GM19238 (cell line): ENCODE measurements at regions not wholly inside any gene's neighbourhood (a gene's known extent, or its start where the extent isn't known, plus 50 kb on each side); places are given as distances from the start of the nearest gene placed in this dataset.
A peak's percentile ranks its signal among the peaks of the same experiment; 100 is the strongest.
"Not testable (repeated sequence)": the region's sequence is repeated elsewhere in the genome, so short reads cannot be mapped to it uniquely, and the experiment has no call there.

Experiments
- DNase-seq: peaks from one replicate; pipeline ENCODE4 v3.0.0; 2011; ENCODE audit warnings: low spot score; ENCODE audit not compliant: insufficient read length

DNA sequence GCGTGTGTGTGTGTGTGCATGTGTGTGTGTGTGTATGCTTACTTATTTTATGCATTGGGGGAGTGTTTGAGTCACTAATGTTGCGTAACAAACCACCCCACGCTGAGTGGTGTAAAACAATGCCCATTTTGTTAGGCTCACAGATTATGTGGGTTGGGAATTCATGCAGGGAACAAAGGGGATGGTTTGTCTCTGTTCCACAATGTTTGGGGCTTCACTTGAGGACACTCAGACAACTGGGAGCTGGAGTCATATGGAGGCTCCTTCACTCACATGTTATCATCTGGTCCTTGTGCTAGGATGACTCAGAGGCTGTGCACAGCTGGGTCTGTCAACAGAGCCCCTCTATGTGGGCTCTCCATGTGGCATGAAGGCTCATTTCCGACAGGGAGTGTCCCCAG is 51.3 kb upstream of the LARGE1 start:
- no peak for DNase-seq

DNA sequence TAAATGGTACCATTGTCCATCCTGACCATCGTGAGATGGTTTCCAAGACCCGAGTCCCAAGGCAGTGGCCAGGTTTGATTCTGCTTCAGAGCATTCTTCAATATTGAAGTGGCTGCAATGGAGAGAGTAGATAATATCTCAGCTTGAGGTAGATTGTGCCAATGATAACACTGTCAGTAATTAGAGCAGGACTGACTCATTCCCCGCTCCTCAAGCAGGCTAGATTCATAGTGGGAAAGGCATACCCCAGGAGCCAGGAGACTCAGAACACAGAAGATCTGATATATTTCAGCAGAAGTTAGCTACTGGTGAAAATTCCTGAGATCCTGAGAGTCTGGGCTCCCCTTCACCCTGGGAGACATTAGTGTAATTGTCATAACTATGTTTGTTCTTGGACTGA is 55.6 kb upstream of the LARGE1 start:
- no peak for DNase-seq

DNA sequence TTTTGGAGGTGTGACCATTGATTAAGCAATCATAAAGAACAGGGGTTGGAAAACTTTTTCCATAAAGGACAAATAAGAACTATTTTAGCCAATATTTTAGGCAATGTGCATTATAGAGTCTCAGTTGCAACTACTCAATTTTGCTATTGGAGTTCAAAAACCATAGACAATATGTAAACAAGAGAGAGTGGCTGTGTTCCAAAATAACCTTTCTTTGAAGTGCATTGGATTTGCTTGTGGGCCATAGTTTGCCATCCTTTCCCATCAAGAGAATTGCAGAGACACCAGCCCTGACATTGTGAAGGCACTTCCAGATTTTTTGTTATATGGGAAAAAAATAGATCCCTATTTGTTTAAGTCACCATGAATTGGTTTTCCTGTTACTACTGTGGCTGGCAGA is 63.3 kb upstream of the LARGE1 start:
- DNase-seq = no peak

DNA sequence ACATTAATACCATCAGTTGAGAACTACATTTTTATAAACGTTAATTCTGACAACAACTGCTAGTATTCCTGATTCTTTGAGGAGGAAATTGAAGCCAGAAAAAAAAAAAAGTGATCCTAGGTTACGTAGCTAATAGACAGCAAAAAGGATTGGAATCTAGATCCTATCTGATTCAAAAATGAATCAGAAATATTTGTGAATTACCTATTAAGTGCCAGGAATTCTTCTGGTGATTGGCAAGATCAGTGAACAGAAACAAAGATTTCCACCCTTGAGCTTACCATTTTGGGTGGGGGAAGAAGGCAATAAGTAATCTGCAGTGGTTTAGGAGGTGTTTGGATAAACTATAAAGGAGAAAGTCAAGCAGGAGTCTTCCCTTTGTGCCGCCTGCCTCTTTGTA is 63.9 kb upstream of the LARGE1 start:
- DNase-seq = no peak

DNA sequence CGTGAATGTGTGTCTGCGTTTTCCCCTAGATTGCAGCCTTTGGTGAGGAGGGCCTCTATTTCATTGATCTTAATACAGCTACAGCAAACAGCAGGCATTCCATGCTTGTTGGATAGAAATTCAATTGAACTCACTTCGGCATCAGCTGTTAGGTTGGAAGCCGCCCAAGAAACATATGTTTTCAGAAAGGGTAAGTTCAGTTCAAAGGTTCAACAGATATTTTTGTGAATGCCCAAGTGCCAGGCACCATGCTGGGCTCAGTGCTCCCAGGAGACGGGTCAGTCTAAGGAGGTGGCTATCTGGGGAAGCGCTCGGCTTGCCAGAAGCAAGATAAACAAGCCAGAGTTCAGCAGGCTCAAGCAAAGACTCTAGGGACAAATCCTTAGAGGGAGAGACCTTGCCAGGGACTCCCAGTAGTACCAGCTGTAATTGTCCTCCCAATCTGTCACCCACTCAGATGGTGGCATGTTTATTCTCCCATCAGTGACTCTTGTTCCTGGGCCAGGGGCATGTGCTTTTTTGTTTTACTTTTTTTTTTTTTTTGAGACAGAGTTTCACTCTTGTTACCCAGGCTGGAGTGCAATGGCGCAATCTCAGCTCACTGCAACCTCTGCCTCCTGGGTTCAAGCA is 64.5 kb upstream of the LARGE1 start:
- DNase-seq = no peak

DNA sequence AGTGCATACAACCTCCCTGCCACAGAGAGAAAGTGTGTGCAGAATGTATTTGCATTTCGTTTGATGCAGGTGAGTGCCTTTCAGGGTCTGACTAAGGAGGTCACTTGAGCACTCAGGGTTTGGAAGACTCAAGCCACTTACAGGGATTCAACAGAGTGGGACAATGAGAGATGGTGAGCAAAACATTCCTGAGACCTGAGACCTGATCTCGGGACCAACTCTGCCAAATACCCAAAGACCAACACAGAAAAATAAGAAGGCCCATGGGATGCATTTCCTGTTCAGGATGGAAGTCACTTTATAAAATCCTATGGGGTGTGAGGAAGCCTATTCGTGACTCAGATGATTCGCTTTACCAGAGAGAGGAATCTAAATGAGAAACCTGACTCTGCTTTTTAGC is 65.2 kb upstream of the LARGE1 start:
- DNase-seq = no peak

DNA sequence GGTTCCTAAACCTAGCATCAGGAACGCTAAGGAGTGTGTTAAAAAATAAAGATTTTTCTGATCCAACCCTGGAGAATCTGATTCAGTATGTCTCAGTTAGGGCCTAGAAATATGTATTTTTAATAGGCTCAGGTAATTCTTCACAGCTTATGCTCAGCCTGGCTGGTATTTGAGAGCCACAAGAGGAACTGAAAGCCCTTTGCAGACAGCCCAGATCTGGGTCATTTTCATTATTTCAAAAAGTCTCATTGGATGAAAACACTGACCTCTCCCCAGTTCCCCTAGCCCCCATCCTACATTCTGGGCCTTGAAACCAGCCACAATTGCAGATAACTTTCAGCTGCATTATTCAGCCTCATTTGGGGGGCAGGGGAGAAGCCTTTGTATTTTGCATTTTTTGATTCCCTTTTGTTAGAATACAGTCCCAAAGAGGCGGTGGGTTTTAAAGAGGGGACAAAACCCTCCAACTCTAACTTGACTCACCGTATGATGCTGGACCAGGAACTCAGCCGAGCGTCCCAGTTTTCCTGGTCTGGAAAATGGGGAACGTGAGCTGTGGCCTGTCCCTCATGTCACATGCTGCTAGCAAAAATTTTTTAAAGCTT is 66.0 kb upstream of the LARGE1 start:
- DNase-seq = peak; percentile 7

DNA sequence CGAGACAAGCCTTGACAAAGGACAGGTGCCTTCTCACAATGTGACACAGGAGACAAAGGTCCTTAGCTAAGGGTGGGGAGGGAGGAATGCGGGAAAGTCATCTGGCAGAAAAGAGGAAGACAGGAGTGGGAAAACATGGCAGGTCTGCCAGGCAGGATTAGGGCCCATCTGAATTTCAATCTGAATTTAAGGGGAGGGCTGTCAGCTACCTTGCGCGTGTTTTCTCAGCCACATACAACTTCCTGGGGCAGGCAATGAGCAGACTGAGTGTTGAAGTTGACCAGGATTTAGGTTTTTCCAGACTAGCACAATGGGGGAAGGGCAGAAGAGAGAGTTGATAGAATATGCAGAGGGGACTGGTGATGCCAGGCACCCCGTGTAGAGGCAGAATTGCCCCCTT is 66.7 kb upstream of the LARGE1 start:
- no peak for DNase-seq

DNA sequence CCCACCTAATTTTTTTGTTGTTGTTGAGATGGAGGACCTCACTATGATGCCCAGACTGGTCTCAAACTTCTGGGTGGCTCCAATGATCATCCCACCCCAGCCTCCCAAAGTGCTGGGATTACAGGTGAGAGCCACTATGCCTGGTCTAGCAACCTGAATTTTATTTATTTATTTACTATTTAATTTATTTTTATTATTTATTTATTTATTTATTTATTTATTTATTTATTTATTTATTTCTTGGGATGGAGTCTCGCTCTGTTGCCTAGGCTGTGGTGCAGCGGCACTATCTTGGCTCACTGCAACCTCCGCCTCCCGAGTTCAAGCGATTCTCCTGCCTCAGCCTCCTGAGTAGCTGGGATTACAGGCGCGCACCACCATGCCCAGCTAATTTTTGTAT is 69.0 kb upstream of the LARGE1 start:
- not testable (repeated sequence) for DNase-seq

DNA sequence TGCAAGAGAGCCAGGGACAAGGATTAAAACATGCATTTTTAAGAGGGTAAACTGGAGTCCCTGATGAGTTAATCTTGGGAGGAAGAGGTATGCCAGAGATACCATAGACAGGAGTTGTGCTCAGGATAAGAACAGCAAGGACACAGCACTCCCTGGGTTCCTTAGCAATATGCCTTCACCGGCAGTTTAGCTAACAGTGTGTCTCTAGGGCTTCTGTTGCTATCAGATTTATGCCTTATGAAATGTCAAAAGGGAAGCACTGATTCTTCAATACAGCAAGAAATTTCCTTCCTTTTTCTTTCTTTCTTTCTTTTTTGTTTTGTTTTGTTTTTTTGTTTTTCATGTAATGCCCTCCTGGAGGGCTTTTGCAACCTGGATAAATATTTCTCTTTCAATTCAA is 71.3 kb upstream of the LARGE1 start:
- no peak for DNase-seq

DNA sequence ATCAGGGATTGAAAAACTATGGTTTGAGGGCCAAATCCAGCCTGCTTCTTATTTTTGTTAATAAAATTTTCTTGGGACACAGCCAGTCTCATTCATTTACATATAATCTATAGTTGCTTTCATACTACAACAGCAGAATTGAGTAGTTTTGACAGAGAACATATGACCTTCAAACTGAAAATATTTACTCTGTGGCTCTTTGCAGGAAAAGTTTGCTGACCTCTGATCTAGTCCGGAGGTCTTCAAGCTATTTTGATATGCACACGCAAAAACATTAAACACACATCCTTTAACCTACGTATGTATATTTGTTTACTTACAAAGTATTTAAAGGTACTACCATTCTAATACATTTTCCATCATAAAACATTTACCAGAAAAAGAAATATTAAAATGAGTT is 76.5 kb upstream of the LARGE1 start:
- no peak for DNase-seq

DNA sequence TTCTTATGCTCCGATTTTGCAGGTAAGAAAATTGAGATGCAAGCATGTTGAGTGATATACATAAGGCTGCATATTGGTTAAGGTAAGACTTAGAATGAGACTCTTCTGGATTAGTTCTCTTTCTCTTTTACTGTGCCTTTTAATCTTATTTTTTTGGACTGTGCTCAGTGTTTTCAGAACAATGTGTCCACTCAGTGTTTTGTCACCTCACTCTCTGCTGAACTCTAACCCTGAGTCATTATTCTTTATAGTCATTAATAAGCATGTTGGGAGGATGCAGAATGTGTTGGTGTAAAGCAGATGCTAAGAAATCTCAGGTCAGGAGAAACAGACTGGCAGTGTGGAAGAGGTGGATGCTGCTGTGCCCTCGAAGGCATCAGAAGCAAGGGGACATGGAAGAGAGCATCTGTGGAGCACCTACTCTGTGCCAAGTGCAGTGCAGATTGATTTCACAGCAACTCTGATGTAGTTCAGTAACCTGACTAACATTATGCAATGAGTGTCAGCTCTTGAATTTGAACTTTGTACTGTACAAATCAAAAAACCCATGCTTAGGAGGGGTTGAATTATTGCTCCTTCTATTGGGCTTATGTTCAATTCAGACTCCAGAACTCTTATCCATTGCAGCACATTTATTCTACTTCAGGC is 80.7 kb upstream of the LARGE1 start:
- no peak for DNase-seq

DNA sequence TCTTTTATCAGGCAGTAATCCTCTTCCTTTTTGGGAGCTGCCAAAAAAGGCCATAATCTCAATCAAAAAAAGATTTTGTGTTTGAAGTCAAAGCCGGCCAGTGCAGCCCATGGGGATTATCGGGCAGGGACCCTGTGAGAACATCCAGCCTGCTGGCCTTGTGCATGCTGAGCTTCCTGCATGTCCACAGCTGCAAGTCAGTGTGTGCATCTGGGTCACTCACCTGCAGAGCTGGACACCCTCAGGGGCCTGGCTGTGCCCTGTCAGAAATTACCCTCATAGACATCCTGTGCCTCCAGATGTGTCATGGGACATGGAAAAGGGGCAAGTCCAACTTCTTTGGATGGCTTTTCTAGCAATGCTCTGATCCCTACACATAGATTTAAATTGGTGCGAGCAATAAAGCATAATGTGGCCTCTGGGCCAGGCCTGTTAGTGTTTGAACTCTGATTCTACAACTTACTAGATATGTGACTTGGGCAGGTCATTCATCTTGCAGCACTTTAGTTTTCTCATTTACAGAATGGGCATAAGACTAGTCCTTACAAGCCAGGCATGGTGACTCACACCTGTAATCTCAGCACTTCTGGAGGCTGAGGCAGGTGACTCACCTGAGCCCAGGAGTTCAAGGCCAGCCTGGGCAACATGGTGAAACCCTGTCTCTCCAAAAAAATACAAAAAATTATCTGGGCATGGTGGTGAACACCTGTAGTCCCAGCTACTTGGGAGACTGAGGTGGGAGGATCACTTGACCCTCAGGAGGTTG is 81.6 kb upstream of the LARGE1 start:
- no peak for DNase-seq

DNA sequence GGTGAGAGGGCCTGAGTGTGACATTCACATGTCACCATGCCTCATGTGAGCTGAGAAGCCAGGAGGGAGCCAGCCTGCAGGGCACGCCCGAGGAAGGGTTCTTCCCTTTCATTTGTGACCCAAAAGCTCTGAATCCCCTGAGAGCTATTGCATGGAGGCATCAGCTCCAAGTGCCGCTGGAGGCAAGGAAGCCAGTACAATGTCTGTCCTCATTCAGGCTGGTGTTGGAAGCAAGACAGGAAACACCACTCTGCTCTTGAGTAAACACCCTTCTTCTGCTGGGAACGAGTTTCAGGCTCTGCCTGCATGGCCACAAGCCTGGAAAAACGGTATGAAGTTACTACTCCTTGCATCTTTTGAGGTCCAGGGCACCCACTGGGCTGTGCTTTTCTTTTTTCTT is 83.8 kb upstream of the LARGE1 start:
- DNase-seq = no peak

DNA sequence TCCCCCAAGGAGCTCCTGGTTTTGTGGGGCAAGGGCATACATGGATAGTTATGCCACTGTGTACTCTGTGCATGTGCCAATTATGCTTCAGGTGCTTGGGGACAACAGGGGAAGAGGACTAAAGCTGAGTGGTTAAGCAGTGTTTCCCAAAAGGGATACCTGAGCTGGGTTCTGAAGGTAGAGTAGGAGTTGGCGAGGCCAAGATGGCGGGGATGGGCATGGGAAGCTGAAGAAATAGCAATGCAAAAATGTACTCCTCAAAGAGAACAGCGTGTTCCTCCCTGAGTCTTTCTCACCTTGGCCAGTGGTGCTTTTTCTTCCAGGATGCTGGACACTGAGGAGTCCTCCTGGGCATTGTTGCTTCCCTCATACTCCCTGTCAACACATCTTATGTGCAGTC is 90.0 kb upstream of the LARGE1 start:
- DNase-seq = no peak

DNA sequence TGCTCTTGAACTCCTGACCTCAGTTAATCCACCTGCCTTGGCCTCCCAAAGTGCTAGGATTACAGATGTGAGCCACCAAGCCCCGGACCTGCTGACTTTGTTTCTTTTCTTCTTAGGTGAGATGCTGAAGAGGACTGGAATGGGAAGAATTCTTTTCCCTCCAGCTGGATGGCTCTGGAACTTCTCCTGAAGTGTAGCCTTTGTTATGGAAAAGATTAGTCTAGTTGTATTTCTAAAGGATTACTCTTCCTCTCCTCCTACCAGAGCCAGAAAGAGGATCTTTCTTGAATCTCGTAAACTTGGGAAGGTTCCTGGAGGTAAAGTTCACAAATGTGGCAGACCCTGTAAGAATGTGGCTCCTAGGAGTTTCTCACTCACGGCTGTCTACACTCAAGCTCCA is 95.4 kb upstream of the LARGE1 start:
- no peak for DNase-seq

DNA sequence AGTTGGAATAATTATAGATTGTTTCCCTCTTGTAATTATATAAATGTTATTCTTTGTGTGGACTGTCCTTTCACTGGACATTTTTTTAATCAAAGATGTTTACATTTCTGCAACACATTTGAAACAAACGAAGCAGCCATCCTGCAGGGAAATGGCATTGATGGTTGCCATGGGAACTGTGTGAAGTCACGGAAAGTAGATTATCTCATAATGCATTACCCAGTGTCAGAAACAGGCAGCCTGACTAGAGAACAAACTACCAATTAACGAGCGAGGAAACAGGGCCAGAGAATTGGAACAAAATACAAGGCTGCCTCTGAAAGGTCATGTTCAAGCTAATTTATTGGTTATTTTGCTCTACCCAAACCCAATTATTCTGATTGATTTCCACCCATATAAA is 96.9 kb upstream of the LARGE1 start:
- DNase-seq = no peak

DNA sequence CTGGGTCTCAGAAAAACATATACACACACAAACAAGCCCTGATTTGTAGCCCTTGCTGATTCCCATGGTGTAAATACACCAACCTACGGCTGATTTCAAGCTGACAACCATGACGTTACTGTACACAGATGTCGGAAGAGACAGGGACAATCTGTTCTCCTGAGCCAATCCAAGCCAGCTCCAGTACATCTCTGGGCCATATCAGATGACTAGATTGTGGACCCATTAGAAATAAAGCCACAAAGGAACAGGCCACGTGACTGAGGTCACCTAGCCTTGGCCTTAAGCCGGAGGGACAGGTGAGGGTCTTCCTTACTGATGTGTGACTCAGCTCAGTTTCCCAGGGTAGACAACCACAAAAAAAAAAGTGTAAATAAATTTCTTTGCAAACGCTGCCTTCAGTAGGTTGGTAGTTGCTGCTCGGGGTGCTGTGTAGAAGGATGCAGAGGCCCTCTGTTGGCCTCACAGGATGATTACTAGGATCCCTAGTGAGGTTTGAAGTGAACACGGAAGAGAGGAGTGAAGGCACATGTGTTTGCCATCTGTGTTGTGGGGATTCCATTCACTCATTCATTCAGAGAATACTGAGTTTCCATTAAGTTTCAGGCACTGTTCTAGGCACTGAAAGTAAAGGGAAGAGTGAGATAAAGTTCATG is 99.0 kb upstream of the LARGE1 start:
- no peak for DNase-seq

DNA sequence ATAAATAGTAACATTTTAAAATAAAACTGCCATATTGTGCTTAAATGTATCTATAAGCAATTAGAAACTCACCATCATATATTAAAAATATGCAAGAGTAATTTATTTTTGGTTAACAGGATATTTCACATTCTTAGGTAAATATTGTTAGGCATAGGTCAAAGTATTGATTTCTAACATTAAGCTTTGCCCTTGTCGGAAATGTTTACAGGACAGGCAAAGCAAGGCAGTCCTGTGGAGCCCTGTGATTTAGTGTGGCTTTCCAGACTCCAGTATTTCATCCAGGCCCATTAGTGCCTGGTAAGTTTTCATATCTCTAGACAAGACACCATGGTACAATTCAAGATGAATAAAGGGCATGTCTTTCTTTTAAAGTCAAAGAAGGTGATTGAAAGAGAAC is 114.9 kb upstream of the LARGE1 start:
- no peak for DNase-seq

DNA sequence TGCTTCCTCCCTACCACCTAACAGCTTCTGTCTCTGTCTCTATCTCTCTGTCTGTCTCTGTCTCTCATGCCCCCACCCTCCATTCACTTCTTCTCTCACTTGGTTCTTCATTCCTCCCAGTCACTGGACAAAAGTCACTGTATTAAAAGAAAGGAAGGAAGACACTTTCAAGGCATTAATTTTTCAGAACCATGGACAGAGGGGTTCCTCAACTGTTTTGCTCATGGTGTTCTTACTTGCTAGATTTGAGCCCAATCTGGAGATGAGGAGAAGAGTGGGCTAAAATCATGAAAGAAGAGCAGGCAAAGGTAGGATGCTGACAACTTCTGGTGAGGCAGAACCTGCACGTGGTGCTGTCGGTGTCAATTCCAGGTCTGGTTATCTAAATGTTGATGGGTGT is 116.7 kb upstream of the LARGE1 start:
- DNase-seq = no peak

DNA sequence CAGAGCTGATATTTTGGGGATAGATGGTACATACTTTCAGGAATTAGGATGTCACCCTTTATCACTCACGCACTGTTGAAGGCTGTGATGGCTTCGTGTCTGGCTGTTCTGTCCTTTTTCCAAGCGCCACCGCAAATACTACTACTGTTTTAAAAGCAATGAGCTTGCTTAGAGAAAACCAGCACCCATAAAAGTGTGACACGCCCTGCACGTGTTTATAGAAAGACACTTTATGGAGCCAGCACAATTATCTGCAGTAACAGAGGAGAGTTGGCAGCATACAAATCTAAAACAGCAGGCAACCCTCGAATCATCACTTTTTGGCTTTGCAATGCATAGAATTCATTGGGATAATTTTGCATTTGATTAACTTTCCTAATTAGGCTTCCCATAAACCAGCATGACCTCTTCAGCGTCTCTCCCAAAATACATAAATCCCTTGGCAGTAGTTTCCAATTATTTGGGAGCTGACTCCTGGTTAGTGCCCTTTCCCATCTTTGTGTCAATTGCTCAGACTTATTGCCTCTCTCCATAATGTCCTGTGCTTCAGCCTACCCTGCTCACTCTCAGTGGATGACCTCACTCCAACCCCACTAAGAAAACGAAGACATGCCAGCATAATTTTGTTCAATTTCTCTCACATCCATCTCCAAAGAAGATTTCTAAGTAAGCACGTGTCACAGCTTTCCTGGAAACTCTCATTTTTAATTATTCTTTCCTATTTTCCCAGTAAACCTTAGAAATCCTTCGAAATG is 118.7 kb upstream of the LARGE1 start:
- no peak for DNase-seq
